Adrenal gland (tissue), 9 donors: ENCODE measurements at regions not wholly inside any gene's neighbourhood (a gene's known extent, or its start where the extent isn't known, plus 50 kb on each side); places are given as distances from the start of the nearest gene placed in this dataset.

ENCODE experiments used
- DNase-seq, 7 donors: peaks; one replicate each; pipeline ENCODE4 v3.0.0-alpha.2; 2019 to 2020
- H3K27ac ChIP-seq, 5 donors: fragments of 200-600 bp; sonication (generic) in 4 of 5; 1 replicate in 3 of 5; 2 replicates in 2 of 5; pipeline versions ENCODE4 v1.5.1 to v1.8.0; 2016 to 2020; ENCODE audit warnings: mild to moderate bottlenecking in 1 of 5
- H3K27me3 ChIP-seq: fragments of 200-600 bp; 2 replicates; pipeline ENCODE4 v1.8.0; 2021
- H3K36me3 ChIP-seq, 2 donors: fragments of 200-600 bp; replicated peaks in 1 of 2; 1 replicate in 1 of 2; 2 replicates in 1 of 2; pipeline versions ENCODE4 v1.5.1 to v1.8.0; 2018 to 2022
- H3K4me1 ChIP-seq, 2 donors: fragments of 200-600 bp; replicated peaks in 1 of 2; 1 replicate in 1 of 2; 2 replicates in 1 of 2; pipeline versions ENCODE4 v1.5.1 to v1.8.0; 2018 to 2021
- H3K4me3 ChIP-seq, 4 donors: fragments of 200-600 bp; sonication (generic) in 3 of 4; one replicate each; pipeline ENCODE4 v1.5.1; 2016 to 2018
- H3K9me3 ChIP-seq, 3 donors: fragments of 200-600 bp; sonication (generic) in 1 of 3; replicated peaks in 1 of 3; 1 replicate in 2 of 3; 2 replicates in 1 of 3; pipeline versions ENCODE4 v1.5.1 to v1.8.0; 2016 to 2021
- POLR2A ChIP-seq, 2 donors: fragments of 450-650 bp; IDR thresholded peaks; one replicate each; pipeline ENCODE4 v1.6.1; 2017; ENCODE audit warnings: antibody characterized with exemption in 2 of 2, mild to moderate bottlenecking in 2 of 2, moderate library complexity in 1 of 2
- WGBS, 4 donors: extraction: QIAGEN DNeasy Blood & Tissue Kit in 2 of 4; methylation state at CpG; one replicate each; pipeline versions ENCODE4 v1.1.5 to v1.1.7; 2013 to 2017; 5-methylcytosine and 5-hydroxymethylcytosine counted together
- intact Hi-C, 2 donors: fragments of 100-400 bp; cut with DNase I; formaldehyde crosslinking; loops; one replicate each; pipeline versions ENCODE4 v1.14.1 to v1.15.0; 2022 to 2023
- TF ChIP-seq, protein P1 (sequence below), 6 experiments: fragments of 450-650 bp in 4 of 6; fragments of 200-600 bp in 2 of 6; sonication (generic) in 1 of 6; IDR thresholded peaks; 1 replicate in 5 of 6; 2 replicates in 1 of 6; pipeline versions ENCODE4 v1.5.1 to v1.8.0; 2016 to 2021; ENCODE audit warnings: antibody characterized with exemption in 6 of 6, mild to moderate bottlenecking in 2 of 6, moderate library complexity in 1 of 6
- donor health status: healthy with polysubstance abuse.
- donor health status: Bipolar disorder and iron deficiency.
- donor health status: DM: yes; HTN: yes; CAD: no.
- donor health status: DM: no; HTN: no; CAD: no.
- donor health status: DM: no; HTN: no; CAD: no.

DNA sequence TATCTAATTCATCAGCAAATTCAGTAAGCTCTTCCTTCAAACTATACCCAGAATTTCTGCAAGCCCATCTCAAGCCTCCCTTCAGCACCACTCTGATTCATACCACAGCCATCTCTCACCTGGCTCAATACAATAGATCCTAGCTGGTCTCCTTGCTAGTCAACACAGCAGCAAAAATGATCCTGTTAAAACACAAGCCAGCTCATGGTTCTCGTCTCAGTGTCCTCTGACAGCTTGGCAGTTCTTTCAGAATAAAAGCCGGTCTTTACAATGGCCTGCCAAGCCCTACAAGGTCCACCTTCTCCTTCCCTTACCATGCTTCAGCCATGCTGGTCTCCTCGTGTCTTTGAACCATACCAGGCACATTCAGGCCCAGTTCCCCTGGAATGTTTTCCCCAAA is 296.9 kb upstream of the RND3 start:
- H3K4me1 ChIP-seq: no peaks in the 10 kb centered on the region
- no peaks in the 10 kb centered on the region for H3K27me3 ChIP-seq
- no peak for DNase-seq
- no peaks in the 10 kb centered on the region for H3K9me3 ChIP-seq
- TF ChIP-seq, protein P1, sequence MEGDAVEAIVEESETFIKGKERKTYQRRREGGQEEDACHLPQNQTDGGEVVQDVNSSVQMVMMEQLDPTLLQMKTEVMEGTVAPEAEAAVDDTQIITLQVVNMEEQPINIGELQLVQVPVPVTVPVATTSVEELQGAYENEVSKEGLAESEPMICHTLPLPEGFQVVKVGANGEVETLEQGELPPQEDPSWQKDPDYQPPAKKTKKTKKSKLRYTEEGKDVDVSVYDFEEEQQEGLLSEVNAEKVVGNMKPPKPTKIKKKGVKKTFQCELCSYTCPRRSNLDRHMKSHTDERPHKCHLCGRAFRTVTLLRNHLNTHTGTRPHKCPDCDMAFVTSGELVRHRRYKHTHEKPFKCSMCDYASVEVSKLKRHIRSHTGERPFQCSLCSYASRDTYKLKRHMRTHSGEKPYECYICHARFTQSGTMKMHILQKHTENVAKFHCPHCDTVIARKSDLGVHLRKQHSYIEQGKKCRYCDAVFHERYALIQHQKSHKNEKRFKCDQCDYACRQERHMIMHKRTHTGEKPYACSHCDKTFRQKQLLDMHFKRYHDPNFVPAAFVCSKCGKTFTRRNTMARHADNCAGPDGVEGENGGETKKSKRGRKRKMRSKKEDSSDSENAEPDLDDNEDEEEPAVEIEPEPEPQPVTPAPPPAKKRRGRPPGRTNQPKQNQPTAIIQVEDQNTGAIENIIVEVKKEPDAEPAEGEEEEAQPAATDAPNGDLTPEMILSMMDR (IDR thresholded peaks at IDR 0.05): no peak
- TF ChIP-seq POLR2A (IDR thresholded peaks at IDR 0.05): no peak
- intact Hi-C loops: no loop called here
- H3K36me3 ChIP-seq: no peaks in the 10 kb centered on the region
- no peak overlapping the region for H3K27ac ChIP-seq
- WGBS, 4 donors: 76 to 88% (median 85%) methylated on average over 3 of the region's 3 CpGs
- H3K4me3 ChIP-seq: no peak overlapping the region

DNA sequence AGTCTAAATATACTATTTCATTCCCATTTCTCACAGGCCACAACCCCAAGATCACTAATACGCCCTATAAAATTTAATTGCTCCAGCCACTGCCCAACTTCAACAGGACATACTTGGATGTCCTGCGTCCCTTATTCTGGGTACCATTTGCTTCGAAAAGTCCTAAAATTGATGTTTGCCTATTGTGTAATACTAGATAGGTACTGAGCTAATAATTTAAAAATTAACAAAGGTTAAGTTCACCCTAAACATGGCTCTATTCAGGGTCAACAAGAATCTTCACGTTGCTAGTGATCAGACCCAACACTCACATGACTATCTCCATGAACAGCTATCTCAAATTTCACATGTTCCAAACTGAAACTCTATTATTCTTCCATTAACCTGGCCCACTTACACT is 296.4 kb upstream of the RND3 start:
- Histone ChIP-seq H3K4me3 (no peak overlapping the region), H3K27me3 (no peaks in the 10 kb centered on the region), H3K36me3 (no peaks in the 10 kb centered on the region), H3K4me1 (no peaks in the 10 kb centered on the region), H3K9me3 (no peaks in the 10 kb centered on the region), H3K27ac (no peak overlapping the region)
- TF ChIP-seq, protein P1 (IDR thresholded peaks at IDR 0.05): no peak
- TF ChIP-seq POLR2A (IDR thresholded peaks at IDR 0.05): no peak
- DNase-seq: no peak
- intact Hi-C loops: no loop called here
- WGBS, 4 donors: 82 to 94% (median 90%) methylated on average over 4 of the region's 4 CpGs

DNA sequence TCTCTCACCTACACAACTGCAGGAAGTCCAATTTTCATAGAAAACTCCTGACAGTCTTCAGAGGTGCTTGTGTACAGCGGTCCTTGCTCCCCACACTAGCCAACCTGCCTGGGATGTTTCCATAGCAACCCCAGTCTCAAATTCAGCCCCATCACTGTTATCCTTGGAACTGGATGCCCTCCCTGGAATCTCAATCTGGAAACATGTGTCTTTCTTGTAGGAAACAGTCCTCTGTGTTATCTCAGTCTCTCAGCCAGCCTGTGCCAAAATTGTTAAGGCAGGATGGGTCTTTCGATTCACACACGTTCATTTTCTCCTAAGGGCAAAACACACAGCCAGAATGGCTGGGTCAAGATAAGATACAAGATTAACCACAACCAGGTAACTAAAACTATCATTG is 295.5 kb upstream of the RND3 start:
- WGBS, 4 donors: 50 to 73% (median 71%) methylated on average over 3 of the region's 3 CpGs
- no peaks in the 10 kb centered on the region for H3K36me3 ChIP-seq
- no peaks in the 10 kb centered on the region for H3K27me3 ChIP-seq
- no peaks in the 10 kb centered on the region for H3K4me1 ChIP-seq
- H3K9me3 ChIP-seq: no peaks in the 10 kb centered on the region
- intact Hi-C loops: no loop called here
- H3K4me3 ChIP-seq: no peak overlapping the region
- DNase-seq: no peak
- no peak overlapping the region for H3K27ac ChIP-seq
- no peak for TF ChIP-seq POLR2A (IDR thresholded peaks at IDR 0.05)
- TF ChIP-seq, protein P1 (IDR thresholded peaks at IDR 0.05): no peak

DNA sequence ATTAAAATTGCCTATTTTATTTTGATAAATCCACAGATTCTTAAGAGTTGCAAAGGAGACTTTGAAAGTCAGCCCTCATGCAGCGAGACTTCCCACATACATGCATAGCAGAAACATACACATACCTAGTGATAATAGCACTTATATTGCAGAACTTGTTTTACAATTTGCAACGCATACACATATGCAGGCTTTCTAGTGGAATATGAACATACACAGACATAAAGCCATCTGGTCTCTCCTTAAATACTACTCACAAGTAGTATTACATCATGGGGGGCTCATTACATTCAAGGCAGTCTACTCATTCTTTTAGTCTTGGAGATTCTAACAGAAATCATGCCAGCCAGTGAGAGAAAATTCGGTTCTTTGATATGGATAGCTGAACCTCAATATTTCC is 295.1 kb upstream of the RND3 start:
- 80 to 94% (median 87%) methylated on average over 3 of the region's 3 CpGs for WGBS, 4 donors
- DNase-seq: no peak
- H3K27me3 ChIP-seq: no peaks in the 10 kb centered on the region
- no peak for TF ChIP-seq POLR2A (IDR thresholded peaks at IDR 0.05)
- TF ChIP-seq, protein P1 (IDR thresholded peaks at IDR 0.05): no peak
- no peak overlapping the region for H3K4me3 ChIP-seq
- no peak overlapping the region for H3K27ac ChIP-seq
- H3K36me3 ChIP-seq: no peaks in the 10 kb centered on the region
- intact Hi-C loops: no loop called here
- H3K9me3 ChIP-seq: no peaks in the 10 kb centered on the region
- H3K4me1 ChIP-seq: no peaks in the 10 kb centered on the region
